ENCODE measurements at regions not wholly inside any gene's neighbourhood (a gene's known extent, or its start where the extent isn't known, plus 50 kb on each side); places are given as distances from the start of the nearest gene placed in this dataset.

DNA sequence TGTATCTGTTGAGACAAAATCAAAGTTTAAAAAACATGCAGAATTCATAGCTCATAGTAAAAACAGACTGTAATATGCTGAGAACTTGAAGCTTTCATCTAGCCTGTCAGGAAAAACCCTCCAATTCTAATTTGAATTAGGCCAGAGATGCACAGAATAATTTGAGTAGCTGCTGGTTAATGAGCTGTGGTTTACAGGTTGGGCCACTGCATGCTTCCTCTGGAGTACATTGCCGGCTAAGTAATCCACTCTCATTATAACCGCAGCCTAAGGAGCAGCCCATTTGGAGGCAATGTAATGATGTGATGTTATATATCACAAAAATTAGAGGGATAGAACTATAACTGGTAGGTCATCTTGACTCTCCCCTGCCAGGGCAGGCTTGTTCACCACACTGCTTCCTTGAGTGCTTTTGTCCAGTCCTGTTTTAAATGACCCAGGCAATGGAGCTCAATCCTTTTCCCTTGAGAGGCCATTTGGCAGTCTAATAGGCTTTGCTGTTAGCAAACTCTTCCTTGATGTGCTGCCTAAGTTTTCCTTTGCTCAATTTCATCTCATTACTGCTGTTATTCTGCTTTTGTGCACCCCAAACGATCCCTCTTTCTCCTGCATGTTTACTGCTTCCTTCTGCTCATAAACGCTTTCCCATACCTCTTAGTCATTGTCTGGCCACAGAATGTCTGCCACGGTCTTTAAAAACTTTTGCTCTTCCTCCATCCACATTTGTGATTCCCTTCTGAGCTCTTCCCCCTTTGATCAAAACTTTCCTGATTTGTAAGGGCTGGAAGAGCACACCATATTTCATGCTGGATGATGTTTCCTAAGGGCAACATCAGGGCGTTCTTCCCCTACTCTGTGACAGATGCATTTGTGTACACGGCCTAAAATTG lies 230.9 kb downstream of the C4orf33 start:
- Histone ChIP-seq H3K27me3 (ENCODE audit: control insufficient read depth, insufficient read depth, low read length) (no peaks in the 10 kb centered on the region), H3K36me3 (ENCODE audit: control insufficient read depth, insufficient read depth, low read length) (no peaks in the 10 kb centered on the region), H3K4me1 (ENCODE audit: control insufficient read depth, insufficient read depth, low read length) (no peaks in the 10 kb centered on the region), H3K9me3 (ENCODE audit: control insufficient read depth, insufficient read depth, low read length) (no peaks in the 10 kb centered on the region), H3K27ac (ENCODE audit: low read length) (no peak overlapping the region), H3K4me3 (ENCODE audit: low read length) (no peak overlapping the region)
- DNase-seq (ENCODE audit: low read depth, low spot score) = no peak
- no CpG with 5 or more reads among the region's 7 CpGs for WGBS (ENCODE audit: insufficient coverage, insufficient read length)

DNA sequence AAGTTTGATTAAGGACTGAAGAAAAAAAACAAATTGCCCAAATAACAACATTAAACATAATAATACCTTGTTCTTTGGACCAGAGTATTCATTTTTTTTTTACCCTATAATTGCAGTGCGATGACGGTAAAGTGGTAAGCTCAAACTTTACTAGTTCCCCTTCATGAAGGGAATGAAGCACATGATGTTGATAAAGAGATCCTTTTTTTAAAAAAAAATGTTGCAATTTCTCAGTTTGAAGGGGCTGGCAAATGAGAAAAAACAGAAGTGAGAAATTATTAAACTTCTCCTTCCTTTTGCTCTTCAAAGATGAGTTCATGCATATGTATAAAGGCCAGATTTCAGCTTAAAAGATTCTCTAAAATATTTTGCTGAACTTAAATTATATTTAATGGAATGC lies 231.7 kb downstream of the C4orf33 start:
- DNase-seq (ENCODE audit: low read depth, low spot score) = no peak
- H3K27ac ChIP-seq (ENCODE audit: low read length) = no peak overlapping the region
- WGBS (ENCODE audit: insufficient coverage, insufficient read length) = no CpG with 5 or more reads among the region's 2 CpGs

GRCh38 chr4:129328162-129328561 lies 232.2 kb downstream of the C4orf33 start:
- Histone ChIP-seq H3K27me3 (ENCODE audit: control insufficient read depth, insufficient read depth, low read length) (no peaks in the 10 kb centered on the region), H3K4me1 (ENCODE audit: control insufficient read depth, insufficient read depth, low read length) (no peaks in the 10 kb centered on the region), H3K27ac (ENCODE audit: low read length) (no peak overlapping the region), H3K9me3 (ENCODE audit: control insufficient read depth, insufficient read depth, low read length) (no peaks in the 10 kb centered on the region), H3K36me3 (ENCODE audit: control insufficient read depth, insufficient read depth, low read length) (no peaks in the 10 kb centered on the region), H3K4me3 (ENCODE audit: low read length) (no peak overlapping the region)
- WGBS (ENCODE audit: insufficient coverage, insufficient read length) = no CpG with 5 or more reads among the region's 3 CpGs
- DNase-seq (ENCODE audit: low read depth, low spot score) = no peak

More for the DNA sequence above, 231.7 kb downstream of the C4orf33 start:
- Histone ChIP-seq H3K27me3 (ENCODE audit: control insufficient read depth, insufficient read depth, low read length) (no peaks in the 10 kb centered on the region), H3K4me1 (ENCODE audit: control insufficient read depth, insufficient read depth, low read length) (no peaks in the 10 kb centered on the region), H3K9me3 (ENCODE audit: control insufficient read depth, insufficient read depth, low read length) (no peaks in the 10 kb centered on the region), H3K36me3 (ENCODE audit: control insufficient read depth, insufficient read depth, low read length) (no peaks in the 10 kb centered on the region), H3K4me3 (ENCODE audit: low read length) (no peak overlapping the region)

GRCh38 chr4:129334136-129334535 lies 238.2 kb downstream of the C4orf33 start:
- Histone ChIP-seq H3K4me1 (ENCODE audit: control insufficient read depth, insufficient read depth, low read length) (no peaks in the 10 kb centered on the region; the same call in 1 of the 2 replicates), H3K27me3 (ENCODE audit: control insufficient read depth, insufficient read depth, low read length) (no peaks in the 10 kb centered on the region), H3K27ac (ENCODE audit: low read length) (no peak overlapping the region), H3K9me3 (ENCODE audit: control insufficient read depth, insufficient read depth, low read length) (no peaks in the 10 kb centered on the region), H3K36me3 (ENCODE audit: control insufficient read depth, insufficient read depth, low read length) (no peaks in the 10 kb centered on the region), H3K4me3 (ENCODE audit: low read length) (no peak overlapping the region)
- no peak for DNase-seq (ENCODE audit: low read depth, low spot score)

DNA sequence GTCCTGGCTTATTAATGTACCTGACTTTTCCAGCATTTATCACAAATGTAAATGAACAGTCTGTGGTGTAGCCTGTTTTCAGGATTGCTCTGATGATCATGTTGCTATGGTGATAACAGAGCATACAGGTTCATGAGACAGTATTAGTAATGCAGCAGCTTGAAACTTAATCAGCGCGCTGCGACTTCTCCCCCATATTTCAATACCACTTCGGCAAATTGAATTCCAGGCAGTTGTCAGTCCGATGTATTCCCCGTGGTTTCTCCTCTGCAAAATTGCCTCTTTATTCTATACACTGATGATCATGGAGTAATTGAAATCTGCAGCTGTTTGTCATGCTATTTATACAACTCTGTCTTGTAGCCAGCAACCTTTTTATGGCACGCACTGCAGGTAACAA lies 239.3 kb downstream of the C4orf33 start:
- no CpG with 5 or more reads among the region's 7 CpGs for WGBS (ENCODE audit: insufficient coverage, insufficient read length)
- Histone ChIP-seq H3K27ac (ENCODE audit: low read length) (no peak overlapping the region), H3K4me3 (ENCODE audit: low read length) (no peak overlapping the region), H3K9me3 (ENCODE audit: control insufficient read depth, insufficient read depth, low read length) (no peaks in the 10 kb centered on the region), H3K27me3 (ENCODE audit: control insufficient read depth, insufficient read depth, low read length) (no peaks in the 10 kb centered on the region), H3K4me1 (ENCODE audit: control insufficient read depth, insufficient read depth, low read length) (no peaks in the 10 kb centered on the region; the same call in 1 of the 2 replicates), H3K36me3 (ENCODE audit: control insufficient read depth, insufficient read depth, low read length) (no peaks in the 10 kb centered on the region)
- DNase-seq (ENCODE audit: low read depth, low spot score) = no peak

DNA sequence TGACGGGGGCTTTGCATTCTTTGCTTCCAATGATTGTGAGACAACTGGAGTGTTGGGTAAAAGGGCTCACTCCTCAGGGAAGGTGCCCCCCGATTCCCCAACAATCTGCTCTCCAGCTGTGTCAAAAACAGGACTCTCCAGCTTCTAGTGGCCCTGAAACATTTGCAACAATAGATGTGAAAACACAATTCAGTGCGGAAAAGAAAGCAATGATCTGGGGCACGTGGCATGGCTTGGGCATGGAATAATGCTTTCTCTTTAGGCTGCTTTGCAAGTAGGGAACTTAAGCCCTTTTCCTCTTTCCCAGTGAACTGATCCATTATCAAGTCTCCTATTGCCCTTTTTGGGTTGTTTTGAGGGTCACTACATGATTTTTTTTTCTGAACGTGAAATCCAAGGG lies 239.9 kb downstream of the C4orf33 start:
- Histone ChIP-seq H3K27ac (ENCODE audit: low read length) (no peak overlapping the region), H3K4me1 (ENCODE audit: control insufficient read depth, insufficient read depth, low read length) (no peaks in the 10 kb centered on the region; the same call in 1 of the 2 replicates), H3K27me3 (ENCODE audit: control insufficient read depth, insufficient read depth, low read length) (no peaks in the 10 kb centered on the region), H3K4me3 (ENCODE audit: low read length) (no peak overlapping the region), H3K36me3 (ENCODE audit: control insufficient read depth, insufficient read depth, low read length) (no peaks in the 10 kb centered on the region), H3K9me3 (ENCODE audit: control insufficient read depth, insufficient read depth, low read length) (no peaks in the 10 kb centered on the region)
- WGBS (ENCODE audit: insufficient coverage, insufficient read length) = no CpG with 5 or more reads among the region's 5 CpGs
- DNase-seq (ENCODE audit: low read depth, low spot score) = no peak

- no peak overlapping the region for H3K27ac ChIP-seq (ENCODE audit: low read length)
- H3K4me1 ChIP-seq (ENCODE audit: control insufficient read depth, insufficient read depth, low read length) = no peaks in the 10 kb centered on the region; the same call in 1 of the 2 replicates
- no peaks in the 10 kb centered on the region for H3K27me3 ChIP-seq (ENCODE audit: control insufficient read depth, insufficient read depth, low read length)
- H3K9me3 ChIP-seq (ENCODE audit: control insufficient read depth, insufficient read depth, low read length) = no peaks in the 10 kb centered on the region
- no peaks in the 10 kb centered on the region for H3K36me3 ChIP-seq (ENCODE audit: control insufficient read depth, insufficient read depth, low read length)
- no peak for DNase-seq (ENCODE audit: low read depth, low spot score)
- no peak overlapping the region for H3K4me3 ChIP-seq (ENCODE audit: low read length)
- WGBS (ENCODE audit: insufficient coverage, insufficient read length) = no CpG with 5 or more reads among the region's 4 CpGs
Observed at GRCh38 chr4:129336457-129337227, 240.7 kb downstream of the C4orf33 start.

DNA sequence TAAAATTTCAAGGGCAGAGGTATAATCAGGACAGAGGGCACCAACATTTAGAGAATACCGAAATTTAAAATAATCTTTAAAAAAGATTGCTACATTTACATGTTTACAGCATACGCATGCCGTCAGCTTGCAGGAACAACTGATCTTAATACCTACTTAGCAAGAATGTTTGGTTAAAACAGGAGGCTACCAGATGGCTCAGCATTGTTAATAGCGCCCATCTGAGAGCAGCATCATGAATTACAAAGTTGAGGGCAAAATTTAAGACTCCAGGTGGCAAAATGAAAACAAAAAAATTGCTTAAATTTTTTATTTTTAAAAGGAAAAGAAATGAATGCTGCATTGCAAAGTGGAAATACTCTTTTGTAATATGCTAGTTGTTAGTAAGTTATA lies 241.3 kb downstream of the C4orf33 start:
- Histone ChIP-seq H3K36me3 (ENCODE audit: control insufficient read depth, insufficient read depth, low read length) (no peaks in the 10 kb centered on the region), H3K4me1 (ENCODE audit: control insufficient read depth, insufficient read depth, low read length) (no peaks in the 10 kb centered on the region; the same call in 1 of the 2 replicates), H3K9me3 (ENCODE audit: control insufficient read depth, insufficient read depth, low read length) (no peaks in the 10 kb centered on the region), H3K27ac (ENCODE audit: low read length) (no peak overlapping the region), H3K27me3 (ENCODE audit: control insufficient read depth, insufficient read depth, low read length) (no peaks in the 10 kb centered on the region), H3K4me3 (ENCODE audit: low read length) (no peak overlapping the region)
- DNase-seq (ENCODE audit: low read depth, low spot score) = no peak
- WGBS (ENCODE audit: insufficient coverage, insufficient read length) = no CpG with 5 or more reads among the region's 4 CpGs

DNA sequence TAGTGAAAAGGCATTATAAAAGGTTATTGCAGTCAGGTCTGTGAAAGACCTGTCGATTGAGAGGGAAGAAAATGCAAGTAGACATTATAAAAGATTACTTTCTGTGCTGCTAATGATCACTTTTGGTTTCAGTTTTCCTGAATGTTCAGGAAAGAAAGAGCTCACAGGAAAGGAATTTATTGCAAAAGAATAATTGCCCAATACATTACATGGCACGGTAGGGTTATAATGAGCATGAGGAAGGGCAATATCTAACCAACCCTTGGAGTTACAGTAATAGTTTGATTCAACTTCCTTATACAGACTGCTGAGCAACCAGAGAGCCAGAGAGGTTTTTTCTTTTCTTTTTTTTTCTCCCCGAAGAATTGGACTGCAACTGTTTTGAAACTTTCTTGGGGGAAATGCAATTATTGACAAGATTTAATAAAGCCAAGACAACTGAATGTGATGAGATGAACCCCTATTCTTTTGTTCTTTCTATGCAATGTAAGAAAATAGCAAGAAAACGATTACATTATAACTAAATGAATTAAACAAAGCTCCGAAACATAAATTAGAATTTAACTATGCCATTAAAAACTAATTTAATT lies 247.0 kb downstream of the C4orf33 start:
- DNase-seq (ENCODE audit: low read depth, low spot score) = no peak
- Histone ChIP-seq H3K27me3 (ENCODE audit: control insufficient read depth, insufficient read depth, low read length) (no peaks in the 10 kb centered on the region), H3K27ac (ENCODE audit: low read length) (no peak overlapping the region), H3K4me3 (ENCODE audit: low read length) (no peak overlapping the region), H3K9me3 (ENCODE audit: control insufficient read depth, insufficient read depth, low read length) (no peaks in the 10 kb centered on the region), H3K36me3 (ENCODE audit: control insufficient read depth, insufficient read depth, low read length) (no peaks in the 10 kb centered on the region), H3K4me1 (ENCODE audit: control insufficient read depth, insufficient read depth, low read length) (no peaks in the 10 kb centered on the region)
- no CpG with 5 or more reads among the region's 5 CpGs for WGBS (ENCODE audit: insufficient coverage, insufficient read length)

- Histone ChIP-seq H3K4me3 (ENCODE audit: low read length) (no peak overlapping the region), H3K9me3 (ENCODE audit: control insufficient read depth, insufficient read depth, low read length) (no peaks in the 10 kb centered on the region), H3K4me1 (ENCODE audit: control insufficient read depth, insufficient read depth, low read length) (no peaks in the 10 kb centered on the region), H3K36me3 (ENCODE audit: control insufficient read depth, insufficient read depth, low read length) (no peaks in the 10 kb centered on the region), H3K27ac (ENCODE audit: low read length) (no peak overlapping the region), H3K27me3 (ENCODE audit: control insufficient read depth, insufficient read depth, low read length) (no peaks in the 10 kb centered on the region)
- DNase-seq (ENCODE audit: low read depth, low spot score) = no peak
- no CpG with 5 or more reads among the region's 11 CpGs for WGBS (ENCODE audit: insufficient coverage, insufficient read length)
Observed at GRCh38 chr4:129344058-129344457, 248.1 kb downstream of the C4orf33 start.

Data from iPS DF 6.9 (cell line).